GM23338 (cell line): ENCODE measurements at regions not wholly inside any gene's neighbourhood (a gene's known extent, or its start where the extent isn't known, plus 50 kb on each side); places are given as distances from the start of the nearest gene placed in this dataset.

Experiments
- ATAC-seq: fragments of 200-7000 bp; cut with Tn5 transposase; 3 replicates; pipeline ENCODE4 v1.9.1; 2020
- DNase-seq: peaks from one replicate; pipeline ENCODE4 v3.0.0-alpha.2; 2015; ENCODE audit warnings: low spot score
- H2AFZ ChIP-seq: fragments of 200-600 bp; sonication (generic); 2 replicates; pipeline ENCODE4 v1.8.0; 2016; ENCODE audit warnings: antibody characterized with exemption, mild to moderate bottlenecking, moderate library complexity
- H3F3A ChIP-seq: fragments of 200-600 bp; sonication (generic); replicated peaks from 2 replicates; pipeline ENCODE4 v1.8.0; 2017; ENCODE audit warnings: antibody characterized with exemption, mixed run types, low read depth
- H3K27ac ChIP-seq: fragments of 200-600 bp; sonication (generic); 2 replicates; pipeline ENCODE4 v1.6.1; 2016; ENCODE audit warnings: low read depth
- H3K27me3 ChIP-seq: fragments of 200-600 bp; sonication (generic); 2 replicates; pipeline ENCODE4 v1.8.0; 2016; ENCODE audit warnings: mild to moderate bottlenecking, mixed run types, moderate library complexity; ENCODE audit not compliant: insufficient read depth
- H3K36me3 ChIP-seq: fragments of 200-600 bp; sonication (generic); 2 replicates; pipeline ENCODE4 v1.8.0; 2016; ENCODE audit warnings: mild to moderate bottlenecking; ENCODE audit not compliant: insufficient read depth
- H3K4me1 ChIP-seq: fragments of 200-600 bp; sonication (generic); 2 replicates; pipeline ENCODE4 v1.8.0; 2016; ENCODE audit warnings: mild to moderate bottlenecking, moderate library complexity; ENCODE audit not compliant: insufficient read depth
- H3K4me2 ChIP-seq: fragments of 200-600 bp; sonication (generic); 2 replicates; pipeline ENCODE4 v1.7.1; 2017; ENCODE audit warnings: mixed run types
- H3K4me3 ChIP-seq: fragments of 200-600 bp; sonication (generic); 2 replicates; pipeline ENCODE4 v1.6.1; 2016; ENCODE audit warnings: mixed run types
- H3K79me2 ChIP-seq: fragments of 200-600 bp; sonication (generic); replicated peaks from 2 replicates; pipeline ENCODE4 v1.8.0; 2017; ENCODE audit warnings: mild to moderate bottlenecking; ENCODE audit not compliant: insufficient read depth
- H3K9me2 ChIP-seq: fragments of 200-600 bp; sonication (generic); 2 replicates; pipeline ENCODE4 v1.8.0; 2017; ENCODE audit not compliant: insufficient read depth
- H4K20me1 ChIP-seq: fragments of 200-600 bp; sonication (generic); replicated peaks from 2 replicates; pipeline ENCODE4 v1.8.0; 2017; ENCODE audit warnings: mild to moderate bottlenecking; ENCODE audit not compliant: insufficient read depth
- H3K27ac Mint-ChIP-seq: 2 replicates; pipeline ENCODE4 v1.8.0; 2020; ENCODE audit warnings: inconsistent platforms, mild to moderate bottlenecking, moderate library complexity, mixed read lengths
- H3K27me3 Mint-ChIP-seq: 3 replicates; pipeline ENCODE4 v1.8.0; 2022; ENCODE audit warnings: low read depth, mild to moderate bottlenecking, moderate library complexity, mixed read lengths, inconsistent platforms; ENCODE audit not compliant: insufficient read depth, poor library complexity
- H3K36me3 Mint-ChIP-seq: 3 replicates; pipeline ENCODE4 v1.8.0; 2021; ENCODE audit warnings: low read depth, mild to moderate bottlenecking, inconsistent platforms, moderate library complexity, mixed read lengths
- H3K4me1 Mint-ChIP-seq: 3 replicates; pipeline ENCODE4 v1.8.0; 2020; ENCODE audit warnings: mild to moderate bottlenecking, inconsistent platforms, mixed read lengths
- H3K4me3 Mint-ChIP-seq: 3 replicates; pipeline ENCODE4 v1.8.0; 2021; ENCODE audit warnings: moderate library complexity, mild to moderate bottlenecking, inconsistent platforms, mixed read lengths
- H3K9me3 Mint-ChIP-seq: 3 replicates; pipeline ENCODE4 v1.8.0; 2020; ENCODE audit warnings: moderate library complexity, mild to moderate bottlenecking, inconsistent platforms, mixed read lengths
- CREB1 ChIP-seq: fragments of 250-450 bp; sonication (Bioruptor Pico); IDR thresholded peaks from 2 replicates; pipeline ENCODE4 v1.5.0; 2020; ENCODE audit warnings: low read depth, mild to moderate bottlenecking, moderate library complexity
- CTCF ChIP-seq, 2 experiments: fragments of 200-600 bp in 1 of 2; sonication (generic) in 1 of 2; conservative IDR thresholded peaks; 2 replicates each; pipeline versions ENCODE4 v1.5.1 to v1.6.1; 2016 to 2017; ENCODE audit warnings: antibody characterized with exemption in 2 of 2, low read depth in 2 of 2, mild to moderate bottlenecking in 2 of 2, moderate library complexity in 1 of 2
- ETS1 ChIP-seq: IDR thresholded peaks from 2 replicates; pipeline ENCODE4 v1.6.1; 2016; ENCODE audit warnings: antibody characterized with exemption
- EZH2 ChIP-seq: fragments of 200-600 bp; sonication (generic); IDR thresholded peaks from one replicate; pipeline ENCODE4 v1.8.0; 2017; ENCODE audit warnings: antibody characterized with exemption, mild to moderate bottlenecking, low read depth; ENCODE audit not compliant: unreplicated experiment
- EZH2phosphoT487 ChIP-seq: fragments of 200-600 bp; sonication (generic); IDR thresholded peaks from one replicate; pipeline ENCODE4 v1.8.1; 2018; ENCODE audit warnings: antibody characterized with exemption; ENCODE audit not compliant: unreplicated experiment
- JUNB ChIP-seq: IDR thresholded peaks from one replicate; pipeline ENCODE4 v1.6.1; 2016; ENCODE audit warnings: antibody characterized with exemption; ENCODE audit not compliant: unreplicated experiment
- NANOG ChIP-seq: IDR thresholded peaks from 2 replicates; pipeline ENCODE4 v1.6.1; 2016; ENCODE audit warnings: antibody characterized with exemption, borderline replicate concordance
- POLR2AphosphoS5 ChIP-seq: IDR thresholded peaks from 2 replicates; pipeline ENCODE4 v1.6.1; 2016; ENCODE audit warnings: antibody characterized with exemption, low read depth
- REST ChIP-seq: IDR thresholded peaks from one replicate; pipeline ENCODE4 v1.6.1; 2018; ENCODE audit warnings: antibody characterized with exemption; ENCODE audit not compliant: unreplicated experiment
- STAT1 ChIP-seq: IDR thresholded peaks from one replicate; pipeline ENCODE4 v1.6.1; 2016; ENCODE audit warnings: antibody characterized with exemption; ENCODE audit not compliant: unreplicated experiment
- ZNF114 ChIP-seq: fragments of 250-450 bp; sonication (Bioruptor Pico); IDR thresholded peaks from 2 replicates; pipeline ENCODE4 v1.5.0; 2020; ENCODE audit warnings: mild to moderate bottlenecking, moderate library complexity
- ZNF331 ChIP-seq: fragments of 250-450 bp; sonication (Bioruptor Pico); IDR thresholded peaks from 2 replicates; pipeline ENCODE4 v1.5.0; 2020; ENCODE audit warnings: low read depth, mild to moderate bottlenecking, moderate library complexity
- ZNF462 ChIP-seq: fragments of 250-450 bp; sonication (Bioruptor Pico); IDR thresholded peaks from 2 replicates; pipeline ENCODE4 v1.5.0; 2020; ENCODE audit warnings: mild to moderate bottlenecking, moderate library complexity

GRCh38 chr2:57434441-57434840 lies 612.2 kb upstream of the VRK2 start:
- Mint-ChIP-seq H3K36me3 (no peaks in the 10 kb centered on the region), H3K27ac (no peak overlapping the region), H3K4me1 (no peaks in the 10 kb centered on the region), H3K27me3 (no peaks in the 10 kb centered on the region), H3K4me3 (no peak overlapping the region), H3K9me3 (no peaks in the 10 kb centered on the region)
- Histone ChIP-seq H3K27me3 (no peaks in the 10 kb centered on the region), H3K9me2 (no peaks in the 10 kb centered on the region), H3K4me2 (no peak overlapping the region), H3K4me3 (no peak overlapping the region), H3K27ac (no peak overlapping the region), H3K36me3 (no peaks in the 10 kb centered on the region), H4K20me1 (no peaks in the 10 kb centered on the region), H2AFZ (no peak overlapping the region), H3K4me1 (no peaks in the 10 kb centered on the region), H3K79me2 (no peaks in the 10 kb centered on the region), H3F3A (no peaks in the 10 kb centered on the region)
- DNase-seq (no peak), ATAC-seq (no peak)
- TF ChIP-seq NANOG (no peak), JUNB (no peak), EZH2phosphoT487 (no peak), ZNF114 (no peak), EZH2 (no peak), ETS1 (no peak), REST (no peak), ZNF462 (CRISPR knock-in tag) (no peak), STAT1 (no peak), POLR2AphosphoS5 (no peak), CTCF (conservative IDR thresholded peaks at IDR 0.05; ENCODE audit: low read depth in 2 of 2) (no peak), ZNF331 (CRISPR knock-in tag) (no peak), CREB1 (CRISPR knock-in tag) (no peak)
